ENCODE measurements at regions not wholly inside any gene's neighbourhood (a gene's known extent, or its start where the extent isn't known, plus 50 kb on each side); places are given as distances from the start of the nearest gene placed in this dataset.
A peak's percentile ranks its signal among the peaks of the same experiment; 100 is the strongest.
"Not testable (repeated sequence)": the region's sequence is repeated elsewhere in the genome, so short reads cannot be mapped to it uniquely, and the experiment has no call there.

DNA sequence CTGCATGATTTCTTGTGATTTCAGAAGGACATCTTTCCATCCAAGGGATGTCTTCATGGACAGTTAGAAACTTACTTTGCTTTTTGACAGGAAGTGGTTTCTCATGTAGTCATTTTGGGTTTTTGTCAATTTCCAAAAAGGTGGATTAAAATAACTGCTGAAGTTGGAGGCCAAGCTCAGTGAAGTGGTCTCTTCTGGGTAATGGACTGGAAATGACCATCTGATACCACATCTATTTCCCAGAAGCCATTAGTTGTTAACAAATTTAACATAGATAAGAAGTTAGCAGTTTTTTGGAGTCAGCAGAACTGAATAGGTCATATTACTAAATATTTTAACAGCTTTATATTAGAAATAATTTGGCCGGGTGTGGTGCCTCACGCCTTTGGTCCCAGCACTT, 86.2 kb upstream of the MYO10 start:
- Histone ChIP-seq H3K9ac (replicated peaks; ENCODE audit: extremely low read depth, insufficient read depth, low read length) (no peak overlapping the region), H4K20me1 (replicated peaks; ENCODE audit: control insufficient read depth, extremely low read depth, insufficient read depth, low read length) (no peaks in the 10 kb centered on the region), H3K27ac (ENCODE audit: insufficient read depth, low read depth, low read length) (no peak overlapping the region), H3K9me3 (replicated peaks; ENCODE audit: control insufficient read depth, insufficient read depth, low read length) (no peaks in the 10 kb centered on the region), H3K4me3 (replicated peaks in 1 of 3; ENCODE audit: insufficient read depth in 1 of 3, low read depth in 1 of 3, low read length in 3 of 3) (no peak overlapping the region), H3K4me1 (ENCODE audit: control insufficient read depth, extremely low read depth, insufficient read depth, low read length) (peaks cover 14% of the 10 kb centered on the region), H3K4me2 (ENCODE audit: insufficient read depth, low read length) (no peak overlapping the region), H2AFZ (ENCODE audit: low read depth, low read length) (no peak overlapping the region), H3K9me1 (replicated peaks; ENCODE audit: control insufficient read depth, extremely low read depth, insufficient read depth, low read length) (no peaks in the 10 kb centered on the region), H3K27me3 (ENCODE audit: control insufficient read depth in 2 of 2, insufficient read depth in 2 of 2, low read length in 2 of 2) (no peaks in the 10 kb centered on the region), H3K36me3 (ENCODE audit: control insufficient read depth in 2 of 2, extremely low read depth in 1 of 2, insufficient read depth in 2 of 2, low read length in 2 of 2) (no peaks in the 10 kb centered on the region), H3K79me2 (ENCODE audit: control insufficient read depth, insufficient read depth, low read length) (no peaks in the 10 kb centered on the region)
- POLR2A ChIA-PET = no interaction called here
- FAIRE-seq (no peak), DNase-seq (ENCODE audit: low read depth, low spot score) (no peak)
- dilution Hi-C loops (cut with MboI; ENCODE audit: extremely low pct_ligation_motif_present, low sequenced_read_pairs) (no loop called here), intact Hi-C loops (cut with micrococcal nuclease) (no loop called here)
- CTCF ChIA-PET = interaction anchor here (0.6 to 3.1 kb wide), 6 partner anchors 21 to 168 kb away, joined by 3 to 16 read pairs (median 4); no protein-coding TSS in a partner anchor
- no TSS peak for BruUV-seq (replicated peaks)
- TF ChIP-seq POLR2AphosphoS5 (IDR thresholded peaks at IDR 0.05; ENCODE audit: insufficient read depth, low read depth, low read length) (no peak), POLR2A (IDR thresholded peaks at IDR 0.05; ENCODE audit: low read depth, low read length) (no peak), EZH2 (IDR thresholded peaks at IDR 0.05; ENCODE audit: borderline replicate concordance, low read depth, low read length, severe bottlenecking) (no peak), MYC (IDR thresholded peaks at IDR 0.05; ENCODE audit: low read depth, low read length) (no peak), GATA2 (IDR thresholded peaks at IDR 0.05; ENCODE audit: insufficient read depth, insufficient read length, low read depth, low read length) (no peak)
- TF ChIP-seq, protein P1, sequence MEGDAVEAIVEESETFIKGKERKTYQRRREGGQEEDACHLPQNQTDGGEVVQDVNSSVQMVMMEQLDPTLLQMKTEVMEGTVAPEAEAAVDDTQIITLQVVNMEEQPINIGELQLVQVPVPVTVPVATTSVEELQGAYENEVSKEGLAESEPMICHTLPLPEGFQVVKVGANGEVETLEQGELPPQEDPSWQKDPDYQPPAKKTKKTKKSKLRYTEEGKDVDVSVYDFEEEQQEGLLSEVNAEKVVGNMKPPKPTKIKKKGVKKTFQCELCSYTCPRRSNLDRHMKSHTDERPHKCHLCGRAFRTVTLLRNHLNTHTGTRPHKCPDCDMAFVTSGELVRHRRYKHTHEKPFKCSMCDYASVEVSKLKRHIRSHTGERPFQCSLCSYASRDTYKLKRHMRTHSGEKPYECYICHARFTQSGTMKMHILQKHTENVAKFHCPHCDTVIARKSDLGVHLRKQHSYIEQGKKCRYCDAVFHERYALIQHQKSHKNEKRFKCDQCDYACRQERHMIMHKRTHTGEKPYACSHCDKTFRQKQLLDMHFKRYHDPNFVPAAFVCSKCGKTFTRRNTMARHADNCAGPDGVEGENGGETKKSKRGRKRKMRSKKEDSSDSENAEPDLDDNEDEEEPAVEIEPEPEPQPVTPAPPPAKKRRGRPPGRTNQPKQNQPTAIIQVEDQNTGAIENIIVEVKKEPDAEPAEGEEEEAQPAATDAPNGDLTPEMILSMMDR (IDR thresholded peaks at IDR 0.05; ENCODE audit: extremely low read depth in 1 of 2, insufficient read depth in 1 of 2, low read depth in 1 of 2, low read length in 2 of 2) = no peak

DNA sequence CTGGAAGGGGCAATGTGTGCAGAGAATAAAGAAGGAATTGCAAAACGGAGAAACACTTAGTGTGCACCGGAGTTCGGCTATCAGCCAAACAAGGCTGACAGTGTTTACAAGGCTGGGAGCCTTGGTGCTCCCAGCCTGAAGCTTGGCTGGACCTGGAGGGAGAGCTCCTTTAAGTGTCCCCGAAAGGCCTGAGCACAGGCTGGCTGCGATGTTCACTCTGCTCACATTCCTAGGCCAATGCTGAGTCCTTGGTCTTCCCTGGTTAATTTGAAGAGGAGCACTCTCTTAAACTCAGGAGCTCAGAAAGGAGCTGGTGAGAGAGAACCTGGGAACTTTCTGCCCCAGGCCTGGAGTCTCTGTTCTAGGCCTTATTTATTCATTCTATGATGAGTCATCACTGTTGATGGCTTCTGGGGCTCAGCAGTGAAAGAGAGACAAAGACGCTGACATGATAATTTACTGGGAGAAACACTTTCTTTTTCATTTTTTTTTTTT, 88.6 kb upstream of the MYO10 start:
- Histone ChIP-seq H3K4me2 (ENCODE audit: insufficient read depth, low read length) (no peak overlapping the region), H4K20me1 (replicated peaks; ENCODE audit: control insufficient read depth, extremely low read depth, insufficient read depth, low read length) (no peaks in the 10 kb centered on the region), H3K36me3 (ENCODE audit: control insufficient read depth in 2 of 2, extremely low read depth in 1 of 2, insufficient read depth in 2 of 2, low read length in 2 of 2) (no peaks in the 10 kb centered on the region), H3K9me1 (replicated peaks; ENCODE audit: control insufficient read depth, extremely low read depth, insufficient read depth, low read length) (no peaks in the 10 kb centered on the region), H3K79me2 (ENCODE audit: control insufficient read depth, insufficient read depth, low read length) (no peaks in the 10 kb centered on the region), H3K9me3 (replicated peaks; ENCODE audit: control insufficient read depth, insufficient read depth, low read length) (no peaks in the 10 kb centered on the region), H3K9ac (replicated peaks; ENCODE audit: extremely low read depth, insufficient read depth, low read length) (no peak overlapping the region), H3K27ac (ENCODE audit: insufficient read depth, low read depth, low read length) (no peak overlapping the region), H3K4me3 (replicated peaks in 1 of 3; ENCODE audit: insufficient read depth in 1 of 3, low read depth in 1 of 3, low read length in 3 of 3) (no peak overlapping the region), H3K27me3 (ENCODE audit: control insufficient read depth in 2 of 2, insufficient read depth in 2 of 2, low read length in 2 of 2) (no peaks in the 10 kb centered on the region), H2AFZ (ENCODE audit: low read depth, low read length) (peak overlapping the region; percentile 31), H3K4me1 (ENCODE audit: control insufficient read depth, extremely low read depth, insufficient read depth, low read length) (peaks cover 14% of the 10 kb centered on the region)
- FAIRE-seq (no peak), DNase-seq (ENCODE audit: low read depth, low spot score) (peak; percentile 24)
- TF ChIP-seq FOS (IDR thresholded peaks at IDR 0.05; ENCODE audit: borderline replicate concordance, insufficient read depth, low read length) = peak; percentile 75
- TF ChIP-seq JUN (IDR thresholded peaks at IDR 0.05; ENCODE audit: borderline replicate concordance, insufficient read depth, insufficient read length, low read depth) = peak; percentile 68
- no peak for TF ChIP-seq EZH2 (IDR thresholded peaks at IDR 0.05; ENCODE audit: borderline replicate concordance, low read depth, low read length, severe bottlenecking)
- ChIA-PET POLR2A (no interaction called here), CTCF (interaction anchor here (0.7 to 1.0 kb wide), 2 partner anchors 11 to 344 kb away, joined by 3 read pairs; no protein-coding TSS in a partner anchor)
- intact Hi-C loops (cut with micrococcal nuclease) = no loop called here
- dilution Hi-C loops (cut with MboI; ENCODE audit: extremely low pct_ligation_motif_present, low sequenced_read_pairs) = no loop called here
- no TSS peak for BruUV-seq (replicated peaks)

DNA sequence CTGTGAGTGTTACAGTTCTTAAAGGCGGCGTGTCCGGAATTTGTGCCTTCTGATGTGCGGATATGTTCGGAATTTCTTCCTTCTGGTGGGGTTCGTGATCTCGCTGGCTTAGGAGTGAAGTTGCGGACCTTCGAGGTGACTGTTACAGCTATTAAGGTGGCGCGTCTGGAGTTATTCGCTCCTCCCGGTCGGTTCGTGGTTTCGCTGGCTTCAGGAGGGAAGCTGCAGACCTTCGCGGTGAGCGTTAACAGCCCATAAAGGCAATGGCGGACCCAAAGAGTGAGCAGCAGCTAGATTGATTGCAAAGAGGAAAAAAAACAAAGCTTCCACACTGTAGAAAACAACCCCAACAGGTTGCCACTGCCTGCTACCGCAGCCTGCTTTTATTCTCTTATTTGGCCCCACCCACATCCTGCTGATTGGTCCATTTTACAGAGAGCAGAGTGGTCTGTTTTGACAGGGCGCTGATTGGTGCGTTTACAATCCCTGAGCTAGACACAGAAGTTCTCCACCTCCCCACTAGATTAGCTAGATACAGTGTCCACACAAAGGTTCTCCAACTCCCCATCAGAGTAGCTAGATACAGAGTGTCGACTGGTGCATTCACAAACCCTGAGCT, 95.7 kb upstream of the MYO10 start:
- H3K4me2 ChIP-seq (ENCODE audit: insufficient read depth, low read length); POLR2A ChIA-PET; H3K27me3 ChIP-seq (ENCODE audit: control insufficient read depth in 2 of 2, insufficient read depth in 2 of 2, low read length in 2 of 2); H3K9me3 ChIP-seq (replicated peaks; ENCODE audit: control insufficient read depth, insufficient read depth, low read length); H3K4me3 ChIP-seq (replicated peaks in 1 of 3; ENCODE audit: insufficient read depth in 1 of 3, low read depth in 1 of 3, low read length in 3 of 3); H2AFZ ChIP-seq (ENCODE audit: low read depth, low read length); H4K20me1 ChIP-seq (replicated peaks; ENCODE audit: control insufficient read depth, extremely low read depth, insufficient read depth, low read length); H3K36me3 ChIP-seq (ENCODE audit: control insufficient read depth in 2 of 2, extremely low read depth in 1 of 2, insufficient read depth in 2 of 2, low read length in 2 of 2); BruUV-seq (replicated peaks); intact Hi-C loops (cut with micrococcal nuclease); H3K4me1 ChIP-seq (ENCODE audit: control insufficient read depth, extremely low read depth, insufficient read depth, low read length); H3K27ac ChIP-seq (ENCODE audit: insufficient read depth, low read depth, low read length); FAIRE-seq; CTCF ChIA-PET; H3K9me1 ChIP-seq (replicated peaks; ENCODE audit: control insufficient read depth, extremely low read depth, insufficient read depth, low read length); H3K79me2 ChIP-seq (ENCODE audit: control insufficient read depth, insufficient read depth, low read length); DNase-seq (ENCODE audit: low read depth, low spot score); H3K9ac ChIP-seq (replicated peaks; ENCODE audit: extremely low read depth, insufficient read depth, low read length); dilution Hi-C loops (cut with MboI; ENCODE audit: extremely low pct_ligation_motif_present, low sequenced_read_pairs): not testable (repeated sequence)

All from endothelial cell of umbilical vein (primary cell).